H1 (cell line): ENCODE measurements at regions not wholly inside any gene's neighbourhood (a gene's known extent, or its start where the extent isn't known, plus 50 kb on each side); places are given as distances from the start of the nearest gene placed in this dataset.

Experiments
- CTCF ChIA-PET: fragments of 300-600 bp; sonication (Branson Sonifier 250); formaldehyde crosslinking; loops from one replicate; lab custom pipeline; 2021; ENCODE audit not compliant: partially characterized antibody; lab: Charles Lee
- POLR2A ChIA-PET: fragments of 300-600 bp; sonication (Branson Sonifier 250); formaldehyde crosslinking; loops from one replicate; lab custom pipeline; 2021; ENCODE audit warnings: inconsistent platforms; ENCODE audit not compliant: partially characterized antibody; lab: Charles Lee
- DNase-seq, 2 experiments: peaks; one replicate each; pipeline versions ENCODE4 v3.0.0 to v3.0.0-alpha.2; 2010 to 2022; ENCODE audit warnings: low spot score in 2 of 2, low read depth in 1 of 2, mixed read lengths in 1 of 2
- FAIRE-seq: peaks from 2 replicates; lab custom pipeline; 2011; peaks lifted over from hg19 to GRCh38; lab: Jason Lieb, UNC
- H2AFZ ChIP-seq: 2 replicates; pipeline ENCODE4 v1.8.1; 2012; ENCODE audit warnings: low read length, inconsistent platforms
- H2AK5ac ChIP-seq: 2 replicates; pipeline ENCODE4 v1.6.1; 2013; ENCODE audit warnings: low read depth, low read length
- H2BK120ac ChIP-seq: replicated peaks from 2 replicates; pipeline ENCODE3; 2013; ENCODE audit warnings: low read depth, low read length, inconsistent platforms
- H2BK12ac ChIP-seq: 2 replicates; pipeline ENCODE4 v1.6.1; 2013; ENCODE audit warnings: low read depth, low read length
- H2BK15ac ChIP-seq: 2 replicates; pipeline ENCODE4 v1.6.1; 2013; ENCODE audit warnings: low read length
- H2BK20ac ChIP-seq: 2 replicates; pipeline ENCODE4 v1.6.1; 2013; ENCODE audit warnings: low read length
- H2BK5ac ChIP-seq: 2 replicates; pipeline ENCODE4 v1.6.1; 2013; ENCODE audit warnings: low read depth, low read length
- H3K14ac ChIP-seq: 2 replicates; pipeline ENCODE4 v1.6.1; 2013; ENCODE audit warnings: inconsistent platforms; ENCODE audit not compliant: insufficient read length
- H3K18ac ChIP-seq: 2 replicates; pipeline ENCODE4 v1.6.1; 2013; ENCODE audit warnings: low read length; ENCODE audit errors: extremely low read depth
- H3K23ac ChIP-seq: 2 replicates; pipeline ENCODE4 v1.6.1; 2013; ENCODE audit warnings: inconsistent platforms; ENCODE audit not compliant: insufficient read length
- H3K23me2 ChIP-seq: 2 replicates; pipeline ENCODE4 v1.6.1; 2013; ENCODE audit warnings: low read depth, low read length
- H3K27ac ChIP-seq: 2 replicates; pipeline ENCODE4 v1.6.1; 2011; ENCODE audit warnings: low read depth, low read length, inconsistent platforms
- H3K27me3 ChIP-seq, 4 experiments: replicated peaks in 1 of 4; 1 replicate in 1 of 4; 2 replicates in 3 of 4; pipeline versions ENCODE4 v1.6.1 to v1.8.1; 2011 to 2013; ENCODE audit warnings: low read length in 3 of 4, mild to moderate bottlenecking in 3 of 4, inconsistent platforms in 2 of 4, mixed read lengths in 2 of 4, moderate library complexity in 1 of 4; ENCODE audit not compliant: control insufficient read depth in 3 of 4, insufficient read depth in 3 of 4; ENCODE audit errors: extremely low read depth in 1 of 4
- H3K36me3 ChIP-seq, 4 experiments: 2 replicates each; pipeline versions ENCODE4 v1.6.1 to v1.8.1; 2011 to 2013; ENCODE audit warnings: mild to moderate bottlenecking in 4 of 4, low read length in 3 of 4, moderate library complexity in 2 of 4, control low read depth in 1 of 4, inconsistent platforms in 1 of 4; ENCODE audit not compliant: insufficient read depth in 4 of 4, control insufficient read depth in 2 of 4
- H3K4ac ChIP-seq: replicated peaks from 2 replicates; pipeline ENCODE3; 2013; ENCODE audit warnings: low read length, low read depth, mixed read lengths, inconsistent platforms; ENCODE audit not compliant: insufficient read length
- H3K4me1 ChIP-seq, 4 experiments: replicated peaks in 1 of 4; 1 replicate in 1 of 4; 2 replicates in 3 of 4; pipeline versions ENCODE4 v1.6.1 to v1.8.1; 2011 to 2013; ENCODE audit warnings: low read length in 3 of 4, inconsistent platforms in 2 of 4, mixed read lengths in 1 of 4; ENCODE audit not compliant: insufficient read depth in 4 of 4, control insufficient read depth in 3 of 4
- H3K4me2 ChIP-seq, 2 experiments: 2 replicates each; pipeline versions ENCODE4 v1.6.1 to v1.8.1; 2011 to 2013; ENCODE audit warnings: low read depth in 2 of 2, low read length in 2 of 2, control low read depth in 1 of 2, inconsistent platforms in 1 of 2, mild to moderate bottlenecking in 1 of 2; ENCODE audit not compliant: insufficient read depth in 1 of 2
- H3K4me3 ChIP-seq, 4 experiments: fragments of 200-600, 300-600 bp in 1 of 4; sonication (generic), shearing (Covaris generic), sonication (Bioruptor Twin) in 1 of 4; 2 replicates each; pipeline versions ENCODE4 v1.5.1 to v1.8.1; 2011 to 2016; ENCODE audit warnings: low read length in 4 of 4, low read depth in 3 of 4, control low read depth in 2 of 4, inconsistent platforms in 2 of 4, mild to moderate bottlenecking in 2 of 4, mixed read lengths in 1 of 4, moderate library complexity in 1 of 4; ENCODE audit not compliant: insufficient read depth in 2 of 4; ENCODE audit errors: extremely low read depth in 1 of 4
- H3K56ac ChIP-seq: replicated peaks from 2 replicates; pipeline ENCODE3; 2013; ENCODE audit warnings: low read depth, mild to moderate bottlenecking, mixed read lengths, low read length, inconsistent platforms; ENCODE audit not compliant: insufficient read length
- H3K79me1 ChIP-seq: 2 replicates; pipeline ENCODE4 v1.6.1; 2013; ENCODE audit warnings: low read depth, low read length, control low read depth
- H3K79me2 ChIP-seq, 2 experiments: 2 replicates each; pipeline versions ENCODE4 v1.6.1 to v1.8.1; 2012 to 2013; ENCODE audit warnings: low read length in 2 of 2, mild to moderate bottlenecking in 2 of 2, inconsistent platforms in 1 of 2; ENCODE audit not compliant: insufficient read depth in 2 of 2, control insufficient read depth in 1 of 2
- H3K9ac ChIP-seq, 4 experiments: replicated peaks in 1 of 4; 1 replicate in 1 of 4; 2 replicates in 3 of 4; pipeline versions ENCODE4 v1.6.1 to v1.8.1; 2011 to 2013; ENCODE audit warnings: low read depth in 3 of 4, low read length in 3 of 4, control low read depth in 2 of 4, mild to moderate bottlenecking in 2 of 4, moderate library complexity in 2 of 4, inconsistent platforms in 1 of 4; ENCODE audit errors: extremely low read depth in 1 of 4
- H3K9me3 ChIP-seq, 2 experiments: 2 replicates each; pipeline versions ENCODE4 v1.6.1 to v1.8.1; 2012 to 2013; ENCODE audit warnings: mild to moderate bottlenecking in 2 of 2, moderate library complexity in 2 of 2, control low read depth in 1 of 2, inconsistent platforms in 1 of 2, low read depth in 1 of 2, low read length in 1 of 2, mixed read lengths in 1 of 2; ENCODE audit not compliant: insufficient read depth in 2 of 2
- H4K20me1 ChIP-seq, 2 experiments: replicated peaks in 1 of 2; 2 replicates each; pipeline versions ENCODE3 to v1.8.1; 2011 to 2013; ENCODE audit warnings: inconsistent platforms in 2 of 2, low read length in 2 of 2, mild to moderate bottlenecking in 1 of 2; ENCODE audit not compliant: insufficient read depth in 2 of 2, control insufficient read depth in 1 of 2
- H4K5ac ChIP-seq: 2 replicates; pipeline ENCODE4 v1.6.1; 2013; ENCODE audit warnings: low read length, low read depth, mixed read lengths, inconsistent platforms; ENCODE audit not compliant: insufficient read length
- H4K8ac ChIP-seq: 2 replicates; pipeline ENCODE4 v1.8.0; 2013; ENCODE audit warnings: mild to moderate bottlenecking, moderate library complexity, low read length, inconsistent platforms; ENCODE audit not compliant: insufficient read depth; ENCODE audit errors: extremely low read depth
- H4K91ac ChIP-seq: replicated peaks from 2 replicates; pipeline ENCODE3; 2013; ENCODE audit warnings: low read length, mixed read lengths, inconsistent platforms; ENCODE audit not compliant: insufficient read length
- ASH2L ChIP-seq: fragments of 200-600, 300-600 bp; sonication (generic); IDR thresholded peaks from one replicate; pipeline ENCODE4 v1.7.1; 2017; ENCODE audit warnings: low read length
- BACH1 ChIP-seq: IDR thresholded peaks from 2 replicates; pipeline ENCODE4 v1.6.1; 2012; ENCODE audit warnings: low read length, improper control_type of control experiment
- CREB1 ChIP-seq: IDR thresholded peaks from 2 replicates; pipeline ENCODE4 v1.6.1; 2012; ENCODE audit warnings: inconsistent platforms
- EGR1 ChIP-seq: IDR thresholded peaks from 2 replicates; pipeline ENCODE4 v1.6.1; 2011; ENCODE audit warnings: low read depth, low read length, borderline replicate concordance
- EZH2 ChIP-seq: fragments of 200-600 bp; sonication (generic); IDR thresholded peaks from 2 replicates; pipeline ENCODE4 v1.7.1; 2012; ENCODE audit warnings: low read depth, mild to moderate bottlenecking, moderate library complexity, low read length, inconsistent platforms; ENCODE audit not compliant: severe bottlenecking
- KDM4A ChIP-seq: IDR thresholded peaks from one replicate; pipeline ENCODE4 v1.7.1; 2012; ENCODE audit warnings: low read depth, mild to moderate bottlenecking, moderate library complexity, low read length, inconsistent platforms; ENCODE audit not compliant: severe bottlenecking
- KDM5A ChIP-seq: fragments of 200-600 bp; IDR thresholded peaks from 2 replicates; pipeline ENCODE4 v1.7.1; 2012; ENCODE audit warnings: mild to moderate bottlenecking, low read length, inconsistent platforms, mixed read lengths
- NRF1 ChIP-seq: IDR thresholded peaks from 2 replicates; pipeline ENCODE4 v1.6.1; 2011; ENCODE audit warnings: mild to moderate bottlenecking, low read depth, low read length, improper control_type of control experiment
- RAD21 ChIP-seq, 2 experiments: IDR thresholded peaks in 1 of 2; conservative IDR thresholded peaks in 1 of 2; 2 replicates each; pipeline ENCODE4 v1.6.1; 2011; ENCODE audit warnings: low read depth in 2 of 2, low read length in 2 of 2, improper control_type of control experiment in 1 of 2, inconsistent platforms in 1 of 2, mild to moderate bottlenecking in 1 of 2, moderate library complexity in 1 of 2
- RBBP5 ChIP-seq: IDR thresholded peaks from 2 replicates; pipeline ENCODE4 v1.7.1; 2012; ENCODE audit warnings: low read depth, mild to moderate bottlenecking, inconsistent platforms, low read length, moderate library complexity, borderline replicate concordance
- RXRA ChIP-seq: IDR thresholded peaks from 2 replicates; pipeline ENCODE4 v1.6.1; 2011; ENCODE audit warnings: low read depth, mild to moderate bottlenecking, low read length, moderate library complexity; ENCODE audit not compliant: insufficient read depth
- SAP30 ChIP-seq: fragments of 300-600 bp; sonication (generic); IDR thresholded peaks from 2 replicates; pipeline ENCODE4 v1.7.1; 2012; ENCODE audit warnings: low read length, moderate library complexity, mild to moderate bottlenecking, inconsistent platforms; ENCODE audit not compliant: insufficient read depth, insufficient replicate concordance
- SIX5 ChIP-seq: IDR thresholded peaks from 2 replicates; pipeline ENCODE4 v1.6.1; 2011; ENCODE audit warnings: mild to moderate bottlenecking, low read depth, low read length
- SP1 ChIP-seq: IDR thresholded peaks from 2 replicates; pipeline ENCODE4 v1.6.1; 2011; ENCODE audit warnings: low read depth, low read length
- SRF ChIP-seq: IDR thresholded peaks from 2 replicates; pipeline ENCODE4 v1.6.1; 2011; ENCODE audit warnings: mild to moderate bottlenecking, low read depth, low read length, moderate library complexity
- YY1 ChIP-seq: IDR thresholded peaks from 2 replicates; pipeline ENCODE4 v1.6.1; 2011; ENCODE audit warnings: low read depth, mild to moderate bottlenecking, low read length
- WGBS, 2 experiments: shearing (Covaris generic) in 1 of 2; methylation state at CpG; one replicate each; pipeline versions ENCODE4 v1.1.6 to v1.1.7; 2013 to 2015; ENCODE audit warnings: low lambda C conversion rate in 2 of 2, mixed read lengths in 2 of 2, inconsistent platforms in 1 of 2, low coverage in 1 of 2, missing lambda C conversion rate in 1 of 2; ENCODE audit not compliant: insufficient replicate concordance in 2 of 2, insufficient coverage in 1 of 2, insufficient read length in 1 of 2; ENCODE audit errors: extremely low coverage in 1 of 2, missing lambda C conversion rate in 1 of 2; 5-methylcytosine and 5-hydroxymethylcytosine counted together

DNA sequence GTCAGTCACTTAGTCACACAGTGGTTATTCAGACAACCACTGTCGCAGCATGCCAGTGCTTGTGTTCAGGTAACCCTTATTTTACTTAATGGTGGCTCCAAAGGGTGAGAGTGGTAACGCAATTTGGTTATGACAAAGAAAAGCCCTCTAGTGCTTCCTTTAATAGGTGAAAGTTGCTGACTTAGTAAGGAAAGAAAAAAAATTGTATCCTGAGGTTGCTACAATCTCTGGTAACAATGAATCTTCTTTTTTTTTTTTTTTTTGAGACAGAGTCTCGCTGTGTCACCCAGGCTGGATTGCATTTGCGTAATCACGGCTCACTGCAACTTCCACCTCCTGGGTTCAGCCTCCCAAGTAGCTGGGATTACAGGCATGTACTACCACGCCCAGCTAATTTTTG lies 64.5 kb downstream of the C11orf91 start:
- no peaks in the 10 kb centered on the region for H4K20me1 ChIP-seq
- no peak overlapping the region for H4K8ac ChIP-seq
- no peaks in the 10 kb centered on the region for H3K79me2 ChIP-seq
- no peak for FAIRE-seq
- H3K56ac ChIP-seq, result no peak overlapping the region
- no peak overlapping the region for H2BK5ac ChIP-seq
- no peak overlapping the region for H3K9ac ChIP-seq
- H3K18ac ChIP-seq, result no peak overlapping the region
- no peak overlapping the region for H3K4me3 ChIP-seq
- H2AK5ac ChIP-seq, result no peak overlapping the region
- H4K91ac ChIP-seq, result no peak overlapping the region
- peaks cover 0 to 3% (median 1%) of the 10 kb centered on the region in 4 experiments; a peak in 3 of 7 replicates for H3K4me1 ChIP-seq
- ChIA-PET CTCF (interaction anchor here (1.5 kb wide), 1 partner anchor 51 kb away, joined by 5 read pairs; no protein-coding TSS in a partner anchor), POLR2A (no interaction called here)
- H2AFZ ChIP-seq, result no peak overlapping the region
- no peaks in the 10 kb centered on the region for H3K23me2 ChIP-seq
- H3K4ac ChIP-seq, result no peak overlapping the region
- H3K9me3 ChIP-seq, result peaks cover 4% of the 10 kb centered on the region in 2 experiments; a peak in 3 of 4 replicates
- H2BK20ac ChIP-seq, result no peak overlapping the region
- no peak overlapping the region for H3K4me2 ChIP-seq
- H3K79me1 ChIP-seq, result no peaks in the 10 kb centered on the region
- no peak overlapping the region for H2BK120ac ChIP-seq
- no peaks in the 10 kb centered on the region; a peak in 1 of 7 replicates for H3K27me3 ChIP-seq
- H2BK15ac ChIP-seq, result no peak overlapping the region
- H3K36me3 ChIP-seq, result no peaks in the 10 kb centered on the region
- DNase-seq, result no peak
- no peak overlapping the region for H3K14ac ChIP-seq
- H3K23ac ChIP-seq, result no peak overlapping the region
- no peak overlapping the region for H3K27ac ChIP-seq
- 90% methylated on average over 6 of the region's 6 CpGs; no CpG with 5 or more reads in 1 of the 2 experiments for WGBS, 2 experiments
- no peak overlapping the region for H2BK12ac ChIP-seq
- no peak overlapping the region for H4K5ac ChIP-seq
- TF ChIP-seq ASH2L (no peak), KDM5A (no peak), SRF (no peak), SIX5 (no peak), YY1 (no peak), NRF1 (no peak), RBBP5 (no peak), EGR1 (no peak), SAP30 (no peak), KDM4A (no peak), RXRA (no peak), SP1 (no peak), RAD21 (IDR thresholded peaks at IDR 0.05 in 1 of 2, conservative IDR thresholded peaks at IDR 0.05 in 1 of 2; ENCODE audit: low read depth in 2 of 2, low read length in 2 of 2) (no peak), BACH1 (no peak), EZH2 (no peak), CREB1 (no peak)
